ENCODE measurements at regions not wholly inside any gene's neighbourhood (a gene's known extent, or its start where the extent isn't known, plus 50 kb on each side); places are given as distances from the start of the nearest gene placed in this dataset.
A peak's percentile ranks its signal among the peaks of the same experiment; 100 is the strongest.

DNA sequence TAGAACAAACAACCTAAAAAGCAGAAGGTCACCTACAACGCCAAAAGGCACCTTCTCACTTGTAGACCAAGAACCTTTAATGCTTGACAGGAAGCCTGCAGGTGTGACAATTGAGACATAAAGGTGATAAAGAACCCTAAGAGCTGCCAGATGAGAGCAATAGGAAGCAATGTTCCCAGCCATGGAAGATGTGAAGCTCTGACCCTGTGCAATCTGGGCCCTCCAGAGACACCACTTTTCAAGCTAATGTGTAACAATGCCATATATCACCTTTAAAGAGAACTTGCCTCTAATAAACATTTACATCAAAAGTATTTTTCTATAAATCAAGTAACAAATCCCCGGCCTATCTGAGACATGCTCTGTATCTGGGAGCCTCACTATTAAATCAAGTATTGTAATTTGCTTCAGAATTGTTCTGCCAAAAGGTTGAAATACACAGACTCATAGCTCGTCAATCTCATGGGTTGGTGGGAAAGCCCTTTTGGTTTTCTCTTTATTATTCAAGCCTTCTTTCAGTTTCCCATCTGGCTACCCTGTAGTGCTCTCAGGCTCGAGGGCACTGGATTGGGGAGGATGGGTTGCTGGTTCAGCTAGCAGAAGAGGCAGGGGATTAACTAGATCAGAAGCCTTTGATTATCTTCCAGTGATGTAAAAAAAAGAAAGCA, 368.9 kb downstream of the BUD13 start:
- TF ChIP-seq, protein P1, sequence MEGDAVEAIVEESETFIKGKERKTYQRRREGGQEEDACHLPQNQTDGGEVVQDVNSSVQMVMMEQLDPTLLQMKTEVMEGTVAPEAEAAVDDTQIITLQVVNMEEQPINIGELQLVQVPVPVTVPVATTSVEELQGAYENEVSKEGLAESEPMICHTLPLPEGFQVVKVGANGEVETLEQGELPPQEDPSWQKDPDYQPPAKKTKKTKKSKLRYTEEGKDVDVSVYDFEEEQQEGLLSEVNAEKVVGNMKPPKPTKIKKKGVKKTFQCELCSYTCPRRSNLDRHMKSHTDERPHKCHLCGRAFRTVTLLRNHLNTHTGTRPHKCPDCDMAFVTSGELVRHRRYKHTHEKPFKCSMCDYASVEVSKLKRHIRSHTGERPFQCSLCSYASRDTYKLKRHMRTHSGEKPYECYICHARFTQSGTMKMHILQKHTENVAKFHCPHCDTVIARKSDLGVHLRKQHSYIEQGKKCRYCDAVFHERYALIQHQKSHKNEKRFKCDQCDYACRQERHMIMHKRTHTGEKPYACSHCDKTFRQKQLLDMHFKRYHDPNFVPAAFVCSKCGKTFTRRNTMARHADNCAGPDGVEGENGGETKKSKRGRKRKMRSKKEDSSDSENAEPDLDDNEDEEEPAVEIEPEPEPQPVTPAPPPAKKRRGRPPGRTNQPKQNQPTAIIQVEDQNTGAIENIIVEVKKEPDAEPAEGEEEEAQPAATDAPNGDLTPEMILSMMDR (IDR thresholded peaks at IDR 0.05) = no peak
- no peak for ATAC-seq
- no peak for DNase-seq
- intact Hi-C loops (cut with DNase I, micrococcal nuclease) = no loop called here
- Histone ChIP-seq H3K4me1 (ENCODE audit: low read depth) (no peaks in the 10 kb centered on the region), H3K9me3 (no peaks in the 10 kb centered on the region), H3K36me3 (ENCODE audit: low read depth) (no peaks in the 10 kb centered on the region), H3K4me3 (no peak overlapping the region)

DNA sequence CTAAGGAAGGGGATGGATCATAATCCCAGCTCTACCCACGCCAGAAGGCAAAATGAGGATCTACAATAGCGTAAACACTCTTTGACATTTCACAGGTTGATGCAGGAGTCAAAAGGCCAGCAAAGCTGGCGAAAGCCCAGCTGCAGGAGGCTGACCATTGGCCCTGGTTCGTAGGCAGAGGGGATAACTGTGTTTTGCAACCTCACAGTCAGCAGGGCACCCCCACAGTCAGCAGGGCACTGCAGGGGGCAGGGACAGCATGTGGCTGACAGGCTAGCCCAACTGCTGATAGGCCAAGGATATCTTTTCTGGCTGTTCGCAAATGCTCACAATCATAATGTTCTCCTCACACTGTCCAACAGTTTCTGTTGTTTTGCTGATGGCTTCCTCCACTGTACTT, 372.7 kb downstream of the BUD13 start:
- Histone ChIP-seq H3K4me3 (no peak overlapping the region), H3K36me3 (ENCODE audit: low read depth) (no peaks in the 10 kb centered on the region), H3K9me3 (no peaks in the 10 kb centered on the region), H3K4me1 (ENCODE audit: low read depth) (no peaks in the 10 kb centered on the region)
- intact Hi-C loops (cut with DNase I, micrococcal nuclease) = no loop called here
- DNase-seq = no peak
- no peak for ATAC-seq
- TF ChIP-seq, protein P1 (IDR thresholded peaks at IDR 0.05) = no peak

DNA sequence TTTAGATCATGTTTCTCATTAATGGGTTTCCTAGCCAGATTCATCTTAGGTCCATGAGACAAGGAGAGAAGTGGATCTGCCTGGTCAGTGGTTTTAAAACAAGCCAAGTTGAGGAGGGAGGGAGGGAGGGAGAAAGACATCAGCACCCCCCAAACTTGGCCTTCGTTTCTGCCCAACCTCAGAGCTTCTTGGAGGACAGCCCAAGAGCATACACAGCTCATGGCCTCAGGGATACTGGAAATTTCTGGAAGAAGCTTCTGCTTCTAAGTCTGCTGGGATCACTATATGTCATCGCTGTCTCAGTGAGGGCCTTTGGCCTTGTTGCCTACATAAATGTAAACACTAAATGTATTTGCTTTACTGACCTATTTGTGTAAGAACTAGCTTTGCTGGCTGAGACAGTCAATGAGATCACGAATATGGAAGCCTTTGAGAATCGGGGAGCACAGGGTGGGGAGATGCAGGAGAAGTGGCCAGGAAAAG, 375.1 kb downstream of the BUD13 start:
- H3K36me3 ChIP-seq (ENCODE audit: low read depth) = no peaks in the 10 kb centered on the region
- no peak for DNase-seq
- intact Hi-C loops (cut with DNase I, micrococcal nuclease) = no loop called here
- H3K9me3 ChIP-seq = peaks cover 5% of the 10 kb centered on the region
- ATAC-seq = no peak
- H3K4me1 ChIP-seq (ENCODE audit: low read depth) = no peaks in the 10 kb centered on the region
- TF ChIP-seq, protein P1 (IDR thresholded peaks at IDR 0.05) = no peak
- no peak overlapping the region for H3K4me3 ChIP-seq

GRCh38 chr11:116396331-116396730, 376.5 kb downstream of the BUD13 start:
- peaks cover 5% of the 10 kb centered on the region for H3K9me3 ChIP-seq
- TF ChIP-seq, protein P1 (IDR thresholded peaks at IDR 0.05) = no peak
- H3K4me1 ChIP-seq (ENCODE audit: low read depth) = no peaks in the 10 kb centered on the region
- DNase-seq (no peak), ATAC-seq (peak; percentile 74)
- intact Hi-C loops (cut with DNase I, micrococcal nuclease) = no loop called here
- H3K4me3 ChIP-seq = no peak overlapping the region
- H3K36me3 ChIP-seq (ENCODE audit: low read depth) = no peaks in the 10 kb centered on the region

GRCh38 chr11:116394022-116394421, 378.8 kb downstream of the BUD13 start:
- no peak for DNase-seq
- no peaks in the 10 kb centered on the region for H3K4me1 ChIP-seq (ENCODE audit: low read depth)
- no peak overlapping the region for H3K4me3 ChIP-seq
- intact Hi-C loops (cut with DNase I, micrococcal nuclease) = no loop called here
- H3K9me3 ChIP-seq = peaks cover 5% of the 10 kb centered on the region
- no peak for ATAC-seq
- no peaks in the 10 kb centered on the region for H3K36me3 ChIP-seq (ENCODE audit: low read depth)
- TF ChIP-seq, protein P1 (IDR thresholded peaks at IDR 0.05) = no peak
